ENCODE measurements at regions not wholly inside any gene's neighbourhood (a gene's known extent, or its start where the extent isn't known, plus 50 kb on each side); places are given as distances from the start of the nearest gene placed in this dataset.

- no peak for TF ChIP-seq CTCF (IDR thresholded peaks at IDR 0.05; ENCODE audit: low read length)
- no peak for TF ChIP-seq EZH2phosphoT487 (IDR thresholded peaks at IDR 0.05; ENCODE audit: low read length)
These were observed 313.1 kb downstream of the CBLL2 start for GRCh38 chrX:22585831-22586230.

Measured in MM.1S (cell line).